GM21576 (cell line): ENCODE measurements at regions not wholly inside any gene's neighbourhood (a gene's known extent, or its start where the extent isn't known, plus 50 kb on each side); places are given as distances from the start of the nearest gene placed in this dataset.

Experiments used
- ATAC-seq: cut with Tn5 transposase; IDR thresholded peaks from one replicate; pipeline ENCODE4 v1.9.1; 2021; ENCODE audit warnings: mild to moderate bottlenecking, moderate library complexity; ENCODE audit not compliant: unreplicated experiment

DNA sequence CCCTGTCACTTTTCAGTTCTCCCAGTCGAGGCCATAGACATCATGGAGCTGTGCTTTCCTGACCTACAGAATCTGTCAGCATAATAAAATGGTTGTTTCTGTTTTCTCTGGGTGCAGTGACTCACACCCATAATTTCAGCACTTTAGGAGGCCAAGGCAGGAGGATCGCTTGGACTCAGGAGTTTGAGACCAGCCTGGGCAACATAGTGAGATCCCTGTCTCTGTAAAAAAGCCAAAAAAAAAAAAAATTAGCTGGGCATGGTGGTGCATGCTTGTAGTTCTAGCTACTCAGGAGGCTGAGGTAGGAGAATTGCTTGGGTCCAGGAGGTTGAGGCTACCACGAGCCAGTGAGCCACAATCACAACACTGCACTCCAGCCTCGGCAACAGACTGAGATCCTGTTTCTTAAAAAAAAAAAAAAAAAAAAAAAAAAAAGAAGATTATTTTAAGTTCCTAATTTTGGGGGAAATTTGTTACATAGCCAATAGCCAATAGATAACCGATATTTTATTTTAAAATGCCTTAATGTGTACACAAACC lies 196.2 kb downstream of the ADSS2 start:
- no peak for ATAC-seq

GRCh38 chr1:244256086-244256676 lies 195.5 kb downstream of the ADSS2 start:
- no peak for ATAC-seq

- no peak for ATAC-seq
Observed at GRCh38 chr1:244264163-244264562, 187.5 kb downstream of the ADSS2 start.

GRCh38 chr1:244265507-244265906 lies 186.2 kb downstream of the ADSS2 start:
- ATAC-seq = no peak

- ATAC-seq = no peak
Observed at GRCh38 chr1:244269169-244269568, 182.5 kb downstream of the ADSS2 start.

DNA sequence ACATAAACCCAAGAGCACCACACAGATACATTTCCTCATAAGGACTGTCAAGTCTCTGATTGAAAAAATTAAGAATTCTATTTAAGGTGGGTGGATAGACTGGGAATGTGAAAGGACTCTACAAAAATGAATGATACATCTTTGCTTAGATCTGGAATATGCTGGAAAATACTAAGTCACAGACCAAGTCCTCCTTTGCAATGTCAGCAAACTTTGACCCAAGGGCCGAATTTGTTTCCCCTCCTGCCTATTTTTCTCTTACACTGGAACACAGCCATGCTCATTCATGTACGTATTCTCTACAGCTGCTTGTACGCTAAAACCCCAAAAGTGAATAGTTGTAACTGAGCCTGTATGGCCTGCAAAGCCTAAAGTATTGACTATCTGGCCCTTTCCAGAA lies 180.7 kb downstream of the ADSS2 start:
- ATAC-seq = no peak

DNA sequence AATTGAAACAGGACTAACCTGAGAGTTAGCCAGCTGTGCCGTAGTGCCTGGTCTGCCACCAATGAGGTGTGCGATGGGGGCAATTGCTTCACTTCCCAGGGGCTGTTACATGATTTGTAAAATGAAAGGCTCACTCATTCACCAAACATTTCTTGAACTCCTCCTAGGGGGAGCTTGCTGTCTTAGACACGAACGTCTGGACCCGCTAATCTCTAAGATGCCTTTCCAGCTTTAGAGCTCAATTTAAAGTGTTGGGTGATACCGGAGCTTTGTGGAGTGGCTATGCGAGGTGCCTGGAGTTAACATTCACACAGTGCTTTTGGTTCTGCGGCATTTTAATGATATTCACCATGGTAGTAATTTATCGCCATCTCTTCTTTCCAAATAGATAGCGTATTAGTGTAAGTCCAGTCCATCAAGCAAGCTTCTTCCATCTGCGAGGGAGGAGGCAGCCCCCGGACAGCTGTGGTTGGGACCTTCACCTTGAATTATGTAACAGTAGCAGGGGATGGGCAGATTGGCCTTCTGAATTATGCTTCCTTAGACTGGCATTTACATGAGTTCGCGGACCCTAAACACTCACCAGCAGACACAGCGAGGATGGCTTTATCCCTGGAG lies 179.9 kb downstream of the ADSS2 start:
- ATAC-seq = no peak

DNA sequence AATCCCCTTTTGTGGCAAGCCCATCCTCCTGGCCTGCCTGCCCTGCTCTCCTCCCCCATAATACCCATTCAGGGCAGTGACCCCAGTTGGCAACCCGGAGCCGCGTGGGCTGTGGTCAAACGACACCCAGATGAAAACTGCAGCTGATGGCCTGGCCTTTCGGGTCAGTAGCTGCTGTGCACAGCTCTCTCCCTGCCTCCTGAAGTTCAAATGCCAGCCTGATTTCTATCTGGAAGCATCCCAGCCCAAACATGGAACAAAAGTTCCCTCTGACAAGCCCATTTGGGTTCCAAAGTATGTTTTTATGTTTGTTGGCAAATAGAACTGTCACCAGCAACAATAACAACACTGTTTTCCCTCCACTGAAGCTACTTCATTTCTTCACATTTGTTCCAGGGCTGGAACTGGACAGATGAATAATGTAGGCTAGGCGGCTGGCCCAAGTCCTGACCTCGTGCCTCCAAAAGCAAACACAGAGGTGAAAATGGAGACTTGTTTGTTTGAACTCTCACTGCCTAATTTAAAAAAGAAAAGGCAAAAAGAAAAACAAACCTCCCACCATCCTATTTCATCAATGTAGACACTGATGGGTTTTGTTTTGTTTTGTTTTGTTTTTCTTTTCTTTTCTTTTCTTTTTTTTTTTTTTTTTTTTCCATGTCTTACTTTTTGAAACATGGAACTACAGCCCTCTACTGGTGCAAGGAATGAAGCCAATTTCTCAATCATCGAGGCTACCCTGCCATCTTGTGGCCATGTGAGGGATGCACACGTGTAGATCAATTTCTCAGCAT lies 179.0 kb downstream of the ADSS2 start:
- ATAC-seq = peak; percentile 79

DNA sequence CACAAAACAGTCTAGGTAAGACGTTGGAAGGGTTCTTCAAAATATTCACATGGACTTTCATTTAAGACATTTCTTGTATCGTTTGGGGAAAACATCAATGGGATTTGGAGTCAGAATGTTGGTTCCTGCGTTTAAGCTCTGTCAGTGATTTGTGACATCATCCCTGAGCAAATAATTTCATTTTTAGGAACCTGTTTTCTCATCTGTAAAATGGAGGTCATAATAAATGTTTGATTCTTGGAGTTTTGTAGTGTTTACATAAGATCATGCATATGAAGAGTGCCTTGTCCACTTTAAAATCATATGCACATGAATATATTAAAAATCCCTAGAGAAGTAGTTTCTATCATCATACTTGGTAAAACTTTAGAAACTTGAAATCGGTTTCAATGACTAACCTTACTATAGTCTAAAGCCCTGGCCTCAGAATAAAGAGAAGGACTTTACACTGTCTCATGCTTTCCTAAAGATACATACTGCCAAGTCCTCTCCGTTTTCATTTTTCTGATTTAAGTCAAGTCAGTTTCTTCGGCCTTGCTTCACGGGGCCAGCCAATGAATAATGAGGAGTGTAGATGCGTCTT lies 178.4 kb downstream of the ADSS2 start:
- ATAC-seq = no peak

- ATAC-seq = no peak
Observed at GRCh38 chr1:244273845-244274619, 177.7 kb downstream of the ADSS2 start.

- no peak for ATAC-seq
Observed at GRCh38 chr1:244276646-244277045, 175.1 kb downstream of the ADSS2 start.

- ATAC-seq = no peak
Observed at GRCh38 chr1:244280201-244280600, 171.5 kb downstream of the ADSS2 start.

DNA sequence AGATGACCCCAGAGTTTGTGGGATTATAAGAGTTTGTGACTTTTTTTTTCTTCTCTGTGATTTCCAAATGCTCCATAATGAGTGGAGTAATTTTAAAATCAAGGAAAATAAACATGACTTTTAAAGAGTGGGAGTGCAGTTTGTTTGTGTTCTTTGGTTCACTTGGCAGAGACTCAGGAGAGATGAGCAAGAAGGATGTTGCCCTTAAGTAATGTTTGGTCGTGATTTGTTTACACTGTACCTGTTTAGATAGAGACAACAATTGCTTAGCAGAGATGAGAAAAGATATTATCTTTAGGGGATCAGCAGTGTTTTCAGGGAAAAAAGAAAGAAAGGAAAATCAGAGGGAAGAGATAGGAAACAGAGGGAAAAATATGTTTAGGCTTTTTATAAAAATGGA lies 170.8 kb downstream of the ADSS2 start:
- ATAC-seq = no peak

DNA sequence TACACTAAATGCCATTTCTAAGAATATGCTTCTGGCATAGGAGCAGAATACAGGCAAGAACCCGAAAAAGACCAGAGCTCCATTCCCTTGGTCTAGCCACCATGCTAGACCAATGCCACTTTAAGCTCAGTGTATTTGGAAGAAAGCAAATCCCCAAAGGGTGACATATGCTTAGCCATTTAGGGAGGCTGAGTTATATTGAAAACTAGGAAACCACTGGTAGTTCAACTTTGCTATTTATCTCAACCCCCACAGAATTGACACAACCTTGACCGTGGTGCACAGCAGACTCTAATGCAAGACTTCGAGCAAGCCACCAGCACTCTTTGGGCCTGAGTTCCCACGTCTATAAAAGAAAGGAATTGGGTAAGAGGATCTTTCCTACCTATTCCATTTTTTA lies 167.9 kb downstream of the ADSS2 start:
- no peak for ATAC-seq

GRCh38 chr1:244284641-244285156 lies 167.0 kb downstream of the ADSS2 start:
- ATAC-seq = no peak

DNA sequence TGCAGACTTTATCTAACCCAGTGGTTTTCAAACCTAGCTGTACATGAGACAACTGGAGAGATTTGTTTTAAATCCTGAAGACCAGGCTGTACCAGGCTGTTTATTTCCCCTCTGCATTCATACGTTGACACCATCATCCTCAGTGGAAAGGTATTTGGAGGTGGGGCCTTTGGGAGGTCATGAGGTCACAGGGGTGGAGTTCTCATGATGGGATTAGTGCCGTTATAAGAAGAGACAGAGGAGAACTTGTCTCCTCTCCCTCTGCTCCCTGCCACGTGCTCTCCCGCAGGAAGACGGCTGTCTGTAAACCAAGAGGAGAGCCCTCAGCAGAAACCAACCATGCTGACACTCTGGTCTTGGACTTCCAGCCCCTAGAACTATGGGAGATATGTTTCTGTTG lies 165.4 kb downstream of the ADSS2 start:
- no peak for ATAC-seq

GRCh38 chr1:244287726-244288125 lies 164.0 kb downstream of the ADSS2 start:
- ATAC-seq = no peak

GRCh38 chr1:244288663-244289062 lies 163.0 kb downstream of the ADSS2 start:
- no peak for ATAC-seq

- no peak for ATAC-seq
Observed at GRCh38 chr1:244289991-244290785, 161.5 kb downstream of the ADSS2 start.
